ENCODE measurements at regions not wholly inside any gene's neighbourhood (a gene's known extent, or its start where the extent isn't known, plus 50 kb on each side); places are given as distances from the start of the nearest gene placed in this dataset.

GRCh38 chr20:5464901-5465603 is 145.8 kb downstream of the GPCPD1 start (continued):
- TF ChIP-seq YY1 (IDR thresholded peaks at IDR 0.05; ENCODE audit: low read depth, low read length) = no peak
- TF ChIP-seq CHD2 (IDR thresholded peaks at IDR 0.05; ENCODE audit: low read length) = no peak
- no peak for TF ChIP-seq GTF2F1 (IDR thresholded peaks at IDR 0.05; ENCODE audit: borderline replicate concordance, low read depth, low read length)
